SK-N-SH (cell line): ENCODE measurements at regions not wholly inside any gene's neighbourhood (a gene's known extent, or its start where the extent isn't known, plus 50 kb on each side); places are given as distances from the start of the nearest gene placed in this dataset.
"Not testable (repeated sequence)": the region's sequence is repeated elsewhere in the genome, so short reads cannot be mapped to it uniquely, and the experiment has no call there.

Source experiments
- CTCF ChIA-PET: fragments of 300-600, 350-600 bp; formaldehyde crosslinking; extraction: SDS; loops from one replicate; lab custom pipeline; 2021; lab: Yijun Ruan, JAX
- POLR2A ChIA-PET: fragments of 350-600 bp; sonication (Branson Sonifier 250); formaldehyde crosslinking; extraction: SDS; loops from one replicate; lab custom pipeline; 2020; ENCODE audit warnings: antibody characterized with exemption, inconsistent platforms; lab: Yijun Ruan, JAX
- DNase-seq: peaks from one replicate; pipeline ENCODE4 v3.0.0; 2012
- H2AFZ ChIP-seq: fragments of 200-600 bp; sonication (generic); 2 replicates; pipeline ENCODE4 v1.8.1; 2016; ENCODE audit warnings: antibody characterized with exemption, mild to moderate bottlenecking, low read depth
- H3F3A ChIP-seq: fragments of 200-600 bp; sonication (generic); replicated peaks from 2 replicates; pipeline ENCODE3; 2016; ENCODE audit warnings: antibody characterized with exemption, mild to moderate bottlenecking; ENCODE audit not compliant: insufficient read depth
- H3K27ac ChIP-seq, 2 experiments: fragments of 200-500 bp in 1 of 2; fragments of 200-600 bp in 1 of 2; sonication (Bioruptor generic) in 1 of 2; sonication (generic), shearing (Covaris generic) in 1 of 2; 2 replicates each; pipeline versions ENCODE4 v1.5.1 to v1.6.1; 2014 to 2016; ENCODE audit warnings: low read depth in 2 of 2, inconsistent platforms in 1 of 2, low read length in 1 of 2, mild to moderate bottlenecking in 1 of 2, mixed read lengths in 1 of 2
- H3K27me3 ChIP-seq: fragments of 200-600 bp; sonication (generic), shearing (Covaris generic); 2 replicates; pipeline ENCODE4 v1.6.1; 2016; ENCODE audit warnings: mixed run types; ENCODE audit not compliant: insufficient read depth
- H3K36me3 ChIP-seq, 2 experiments: fragments of 200-500 bp in 1 of 2; fragments of 200-600 bp in 1 of 2; sonication (Bioruptor generic) in 1 of 2; sonication (generic) in 1 of 2; replicated peaks in 1 of 2; 2 replicates each; pipeline versions ENCODE3 to v1.5.1; 2014 to 2016; ENCODE audit warnings: low read length in 1 of 2, mild to moderate bottlenecking in 1 of 2; ENCODE audit not compliant: insufficient read depth in 2 of 2, control insufficient read depth in 1 of 2
- H3K4me1 ChIP-seq, 2 experiments: fragments of 200-500 bp in 1 of 2; fragments of 200-600 bp in 1 of 2; sonication (Bioruptor generic) in 1 of 2; sonication (generic), shearing (Covaris generic) in 1 of 2; 2 replicates each; pipeline versions ENCODE4 v1.5.1 to v1.6.1; 2014 to 2016; ENCODE audit warnings: low read depth in 1 of 2, low read length in 1 of 2, mixed run types in 1 of 2; ENCODE audit not compliant: insufficient read depth in 2 of 2, control insufficient read depth in 1 of 2
- H3K4me2 ChIP-seq: fragments of 200-600 bp; sonication (generic), shearing (Covaris generic); 2 replicates; pipeline ENCODE4 v1.6.1; 2017; ENCODE audit warnings: mixed run types
- H3K4me3 ChIP-seq, 2 experiments: fragments of 200-500 bp in 1 of 2; fragments of 200-600 bp in 1 of 2; sonication (Bioruptor generic) in 1 of 2; sonication (generic), shearing (Covaris generic) in 1 of 2; 2 replicates each; pipeline versions ENCODE4 v1.5.1 to v1.8.1; 2014 to 2016; ENCODE audit warnings: low read depth in 2 of 2, inconsistent platforms in 1 of 2, low read length in 1 of 2, mild to moderate bottlenecking in 1 of 2, mixed read lengths in 1 of 2, moderate library complexity in 1 of 2
- H3K79me2 ChIP-seq: fragments of 200-600 bp; sonication (generic); 2 replicates; pipeline ENCODE4 v1.8.1; 2017; ENCODE audit warnings: mild to moderate bottlenecking; ENCODE audit not compliant: insufficient read depth
- H3K9ac ChIP-seq: fragments of 200-600 bp; sonication (generic); 2 replicates; pipeline ENCODE4 v1.6.1; 2017; ENCODE audit warnings: mixed run types
- H3K9me2 ChIP-seq: fragments of 200-600 bp; sonication (generic); 2 replicates; pipeline ENCODE4 v1.6.1; 2017; ENCODE audit warnings: mixed run types
- H3K9me3 ChIP-seq: fragments of 200-600 bp; sonication (generic); 2 replicates; pipeline ENCODE4 v1.6.1; 2017; ENCODE audit warnings: mixed run types, mild to moderate bottlenecking, moderate library complexity
- H4K20me1 ChIP-seq: fragments of 200-600 bp; sonication (generic); 2 replicates; pipeline ENCODE4 v1.6.1; 2017; ENCODE audit warnings: mild to moderate bottlenecking, mixed run types; ENCODE audit not compliant: insufficient read depth
- ELF1 ChIP-seq: IDR thresholded peaks from 2 replicates; pipeline ENCODE4 v1.4.0; 2012
- EP300 ChIP-seq, 2 experiments: IDR thresholded peaks; 2 replicates each; pipeline versions ENCODE4 v1.4.0 to v1.6.1; 2012; ENCODE audit warnings: borderline replicate concordance in 1 of 2, low read depth in 1 of 2, low read length in 1 of 2
- FOSL2 ChIP-seq: IDR thresholded peaks from 2 replicates; pipeline ENCODE4 v1.4.0; 2012; ENCODE audit warnings: low read depth, mild to moderate bottlenecking, moderate library complexity, borderline replicate concordance
- FOXM1 ChIP-seq: IDR thresholded peaks from 2 replicates; pipeline ENCODE4 v1.4.0; 2012; ENCODE audit warnings: low read depth, mild to moderate bottlenecking
- GATA2 ChIP-seq: sonication (generic); formaldehyde crosslinking; IDR thresholded peaks from 2 replicates; pipeline ENCODE4 v1.5.0; 2020; ENCODE audit warnings: mild to moderate bottlenecking, missing genetic modification reagents
- MEF2A ChIP-seq: IDR thresholded peaks from 2 replicates; pipeline ENCODE4 v1.4.0; 2012; ENCODE audit warnings: low read depth, borderline replicate concordance
- MXI1 ChIP-seq: IDR thresholded peaks from 2 replicates; pipeline ENCODE4 v1.6.1; 2012; ENCODE audit warnings: mild to moderate bottlenecking, low read depth, low read length, improper control_type of control experiment
- NFIC ChIP-seq: IDR thresholded peaks from 2 replicates; pipeline ENCODE4 v1.4.0; 2012; ENCODE audit warnings: borderline replicate concordance
- RCOR1 ChIP-seq: fragments of 150-350 bp; IDR thresholded peaks from 2 replicates; pipeline ENCODE4 v1.6.1; 2017; ENCODE audit warnings: antibody characterized with exemption, low read length
- RXRA ChIP-seq: IDR thresholded peaks from 2 replicates; pipeline ENCODE4 v1.4.0; 2012; ENCODE audit warnings: low read depth, mild to moderate bottlenecking, borderline replicate concordance
- SIN3A ChIP-seq: IDR thresholded peaks from 2 replicates; pipeline ENCODE4 v1.6.1; 2012; ENCODE audit warnings: low read depth, mild to moderate bottlenecking, low read length, moderate library complexity, borderline replicate concordance
- SMC3 ChIP-seq: IDR thresholded peaks from 2 replicates; pipeline ENCODE4 v1.6.1; 2012; ENCODE audit warnings: low read depth, low read length, improper control_type of control experiment
- TAF1 ChIP-seq: IDR thresholded peaks from 2 replicates; pipeline ENCODE4 v1.6.1; 2012; ENCODE audit warnings: low read depth, mild to moderate bottlenecking, low read length, moderate library complexity, borderline replicate concordance
- WGBS: methylation state at CpG from one replicate; pipeline ENCODE4 v1.1.6; 2017; ENCODE audit warnings: low lambda C conversion rate; 5-methylcytosine and 5-hydroxymethylcytosine counted together
- TF ChIP-seq, protein P1 (sequence below): IDR thresholded peaks from 2 replicates; pipeline ENCODE4; 2012
- TF ChIP-seq, protein P2 (sequence below): IDR thresholded peaks from 2 replicates; pipeline ENCODE4 v1.4.0; 2012; ENCODE audit warnings: low read depth, borderline replicate concordance
- TF ChIP-seq, protein P3 (sequence below): fragments of 150-350 bp; IDR thresholded peaks from 2 replicates; pipeline ENCODE4 v1.6.1; 2017; ENCODE audit warnings: antibody characterized with exemption, low read length, low read depth, borderline replicate concordance
- TF ChIP-seq, protein P4 (sequence below): IDR thresholded peaks from 2 replicates; pipeline ENCODE4 v1.4.0; 2012; ENCODE audit warnings: low read depth, borderline replicate concordance

DNA sequence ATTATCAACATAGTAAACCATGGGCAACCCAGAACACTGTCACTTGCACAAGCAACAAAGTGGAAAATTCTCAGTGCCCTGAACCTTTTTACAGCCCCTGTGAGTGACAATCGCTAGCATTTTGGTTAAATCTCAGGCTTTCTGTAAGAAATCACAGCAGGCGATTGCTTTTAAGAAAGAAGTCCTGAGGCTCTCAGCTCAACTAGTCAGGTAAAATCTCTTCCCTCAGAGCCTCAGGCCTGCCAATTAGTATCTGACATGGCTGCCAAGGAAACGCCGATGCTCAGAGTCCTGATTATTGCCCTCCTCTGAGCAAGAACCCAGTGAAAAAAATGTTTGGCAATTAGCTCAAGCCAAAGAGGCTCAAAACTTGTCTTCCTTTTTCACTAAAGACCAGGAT, 530.8 kb downstream of the DIPK2A start:
- Histone ChIP-seq H3K9me2 (no peaks in the 10 kb centered on the region), H3K79me2 (no peaks in the 10 kb centered on the region), H3K4me3 (no peak overlapping the region), H3K36me3 (no peaks in the 10 kb centered on the region), H3K4me1 (no peaks in the 10 kb centered on the region; a peak in 1 of 4 replicates), H4K20me1 (no peaks in the 10 kb centered on the region), H3F3A (no peaks in the 10 kb centered on the region), H3K9me3 (no peaks in the 10 kb centered on the region), H3K27ac (no peak overlapping the region), H3K4me2 (no peak overlapping the region), H3K27me3 (no peaks in the 10 kb centered on the region), H2AFZ (no peak overlapping the region), H3K9ac (no peak overlapping the region)
- TF ChIP-seq EP300 (IDR thresholded peaks at IDR 0.05; ENCODE audit: borderline replicate concordance in 1 of 2, low read depth in 1 of 2, low read length in 1 of 2) (no peak), SMC3 (no peak), MXI1 (no peak), RCOR1 (no peak), ELF1 (no peak), SIN3A (no peak), FOXM1 (no peak), MEF2A (no peak)
- TF ChIP-seq, protein P1, sequence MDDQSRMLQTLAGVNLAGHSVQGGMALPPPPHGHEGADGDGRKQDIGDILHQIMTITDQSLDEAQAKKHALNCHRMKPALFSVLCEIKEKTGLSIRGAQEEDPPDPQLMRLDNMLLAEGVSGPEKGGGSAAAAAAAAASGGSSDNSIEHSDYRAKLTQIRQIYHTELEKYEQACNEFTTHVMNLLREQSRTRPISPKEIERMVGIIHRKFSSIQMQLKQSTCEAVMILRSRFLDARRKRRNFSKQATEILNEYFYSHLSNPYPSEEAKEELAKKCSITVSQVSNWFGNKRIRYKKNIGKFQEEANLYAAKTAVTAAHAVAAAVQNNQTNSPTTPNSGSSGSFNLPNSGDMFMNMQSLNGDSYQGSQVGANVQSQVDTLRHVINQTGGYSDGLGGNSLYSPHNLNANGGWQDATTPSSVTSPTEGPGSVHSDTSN: no peak
- 10% methylated on average over 4 of the region's 4 CpGs for WGBS
- DNase-seq: no peak
- CTCF ChIA-PET: no interaction called here
- POLR2A ChIA-PET: no interaction called here

DNA sequence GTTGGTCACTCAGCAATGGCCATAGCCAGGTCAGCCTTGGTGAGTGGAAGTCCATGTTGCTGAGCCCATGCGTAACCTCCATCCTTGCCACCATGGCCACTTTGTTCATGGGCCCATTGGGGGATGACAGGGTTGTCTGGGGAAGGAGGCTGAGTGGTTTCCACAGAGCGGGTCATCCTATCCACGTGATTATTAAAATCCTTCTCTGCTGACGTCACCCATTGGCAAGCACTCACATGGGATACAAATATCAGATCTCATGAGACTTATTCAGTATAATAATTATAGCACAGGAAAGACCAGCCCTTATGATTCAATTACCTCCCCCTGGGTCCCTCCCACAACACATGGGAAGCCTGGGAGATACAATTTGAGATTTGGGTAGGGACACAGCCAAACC, 534.8 kb downstream of the DIPK2A start:
- CTCF ChIA-PET, POLR2A ChIA-PET, H3K4me3 ChIP-seq: not testable (repeated sequence)

DNA sequence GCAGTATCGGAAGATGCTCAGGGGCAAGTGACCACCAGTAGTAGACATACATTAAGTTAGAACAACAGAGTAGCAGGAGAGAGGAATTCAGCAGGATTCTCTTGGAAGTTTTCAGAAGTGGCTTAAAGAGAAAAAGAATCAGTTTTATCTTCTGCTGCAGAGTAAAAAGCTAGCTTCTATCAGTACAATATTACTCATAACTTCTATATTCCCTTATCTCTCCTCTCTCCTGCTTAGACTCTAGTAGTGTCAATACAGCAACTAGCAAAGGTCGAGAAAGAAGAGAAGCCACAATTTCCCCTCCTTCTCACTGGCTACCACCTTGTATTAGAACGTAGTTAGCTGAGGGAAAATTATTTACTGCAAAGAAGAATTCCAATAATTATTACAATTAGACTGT, 539.7 kb downstream of the DIPK2A start:
- Histone ChIP-seq H3K27ac (no peak overlapping the region), H3K9me2 (no peaks in the 10 kb centered on the region), H3K9ac (no peak overlapping the region), H3K36me3 (no peaks in the 10 kb centered on the region), H3F3A (no peaks in the 10 kb centered on the region), H3K4me1 (no peaks in the 10 kb centered on the region), H4K20me1 (no peaks in the 10 kb centered on the region), H3K4me3 (no peak overlapping the region), H3K9me3 (no peaks in the 10 kb centered on the region), H3K79me2 (no peaks in the 10 kb centered on the region), H2AFZ (no peak overlapping the region), H3K27me3 (no peaks in the 10 kb centered on the region), H3K4me2 (no peak overlapping the region)
- POLR2A ChIA-PET: no interaction called here
- TF ChIP-seq, protein P2, sequence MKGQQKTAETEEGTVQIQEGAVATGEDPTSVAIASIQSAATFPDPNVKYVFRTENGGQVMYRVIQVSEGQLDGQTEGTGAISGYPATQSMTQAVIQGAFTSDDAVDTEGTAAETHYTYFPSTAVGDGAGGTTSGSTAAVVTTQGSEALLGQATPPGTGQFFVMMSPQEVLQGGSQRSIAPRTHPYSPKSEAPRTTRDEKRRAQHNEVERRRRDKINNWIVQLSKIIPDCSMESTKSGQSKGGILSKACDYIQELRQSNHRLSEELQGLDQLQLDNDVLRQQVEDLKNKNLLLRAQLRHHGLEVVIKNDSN: no peak
- TF ChIP-seq TAF1 (no peak), RCOR1 (no peak), EP300 (IDR thresholded peaks at IDR 0.05; ENCODE audit: borderline replicate concordance in 1 of 2, low read depth in 1 of 2, low read length in 1 of 2) (no peak), FOXM1 (no peak), NFIC (no peak), GATA2 (CRISPR knock-in tag) (no peak), RXRA (no peak), FOSL2 (no peak)
- TF ChIP-seq, protein P3, sequence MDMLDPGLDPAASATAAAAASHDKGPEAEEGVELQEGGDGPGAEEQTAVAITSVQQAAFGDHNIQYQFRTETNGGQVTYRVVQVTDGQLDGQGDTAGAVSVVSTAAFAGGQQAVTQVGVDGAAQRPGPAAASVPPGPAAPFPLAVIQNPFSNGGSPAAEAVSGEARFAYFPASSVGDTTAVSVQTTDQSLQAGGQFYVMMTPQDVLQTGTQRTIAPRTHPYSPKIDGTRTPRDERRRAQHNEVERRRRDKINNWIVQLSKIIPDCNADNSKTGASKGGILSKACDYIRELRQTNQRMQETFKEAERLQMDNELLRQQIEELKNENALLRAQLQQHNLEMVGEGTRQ: no peak
- TF ChIP-seq, protein P4, sequence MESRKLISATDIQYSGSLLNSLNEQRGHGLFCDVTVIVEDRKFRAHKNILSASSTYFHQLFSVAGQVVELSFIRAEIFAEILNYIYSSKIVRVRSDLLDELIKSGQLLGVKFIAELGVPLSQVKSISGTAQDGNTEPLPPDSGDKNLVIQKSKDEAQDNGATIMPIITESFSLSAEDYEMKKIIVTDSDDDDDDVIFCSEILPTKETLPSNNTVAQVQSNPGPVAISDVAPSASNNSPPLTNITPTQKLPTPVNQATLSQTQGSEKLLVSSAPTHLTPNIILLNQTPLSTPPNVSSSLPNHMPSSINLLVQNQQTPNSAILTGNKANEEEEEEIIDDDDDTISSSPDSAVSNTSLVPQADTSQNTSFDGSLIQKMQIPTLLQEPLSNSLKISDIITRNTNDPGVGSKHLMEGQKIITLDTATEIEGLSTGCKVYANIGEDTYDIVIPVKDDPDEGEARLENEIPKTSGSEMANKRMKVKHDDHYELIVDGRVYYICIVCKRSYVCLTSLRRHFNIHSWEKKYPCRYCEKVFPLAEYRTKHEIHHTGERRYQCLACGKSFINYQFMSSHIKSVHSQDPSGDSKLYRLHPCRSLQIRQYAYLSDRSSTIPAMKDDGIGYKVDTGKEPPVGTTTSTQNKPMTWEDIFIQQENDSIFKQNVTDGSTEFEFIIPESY: no peak
- no peak for DNase-seq
- WGBS: 2% methylated on average over 3 of the region's 3 CpGs
- CTCF ChIA-PET: no interaction called here

More for the DNA sequence above, 534.8 kb downstream of the DIPK2A start:
- not testable (repeated sequence) for H3K79me2 ChIP-seq, DNase-seq, H3K4me2 ChIP-seq, H3K36me3 ChIP-seq, H3F3A ChIP-seq, H3K9me2 ChIP-seq, H3K4me1 ChIP-seq, H3K9me3 ChIP-seq, H4K20me1 ChIP-seq, H2AFZ ChIP-seq, H3K27me3 ChIP-seq, H3K27ac ChIP-seq, H3K9ac ChIP-seq
- WGBS: 6% methylated on average over 4 of the region's 4 CpGs
